ENCODE measurements at regions not wholly inside any gene's neighbourhood (a gene's known extent, or its start where the extent isn't known, plus 50 kb on each side); places are given as distances from the start of the nearest gene placed in this dataset.

GRCh38 chr6:154606457-154606856 lies 96.0 kb upstream of the CNKSR3 start:
- TF ChIP-seq, protein P1, sequence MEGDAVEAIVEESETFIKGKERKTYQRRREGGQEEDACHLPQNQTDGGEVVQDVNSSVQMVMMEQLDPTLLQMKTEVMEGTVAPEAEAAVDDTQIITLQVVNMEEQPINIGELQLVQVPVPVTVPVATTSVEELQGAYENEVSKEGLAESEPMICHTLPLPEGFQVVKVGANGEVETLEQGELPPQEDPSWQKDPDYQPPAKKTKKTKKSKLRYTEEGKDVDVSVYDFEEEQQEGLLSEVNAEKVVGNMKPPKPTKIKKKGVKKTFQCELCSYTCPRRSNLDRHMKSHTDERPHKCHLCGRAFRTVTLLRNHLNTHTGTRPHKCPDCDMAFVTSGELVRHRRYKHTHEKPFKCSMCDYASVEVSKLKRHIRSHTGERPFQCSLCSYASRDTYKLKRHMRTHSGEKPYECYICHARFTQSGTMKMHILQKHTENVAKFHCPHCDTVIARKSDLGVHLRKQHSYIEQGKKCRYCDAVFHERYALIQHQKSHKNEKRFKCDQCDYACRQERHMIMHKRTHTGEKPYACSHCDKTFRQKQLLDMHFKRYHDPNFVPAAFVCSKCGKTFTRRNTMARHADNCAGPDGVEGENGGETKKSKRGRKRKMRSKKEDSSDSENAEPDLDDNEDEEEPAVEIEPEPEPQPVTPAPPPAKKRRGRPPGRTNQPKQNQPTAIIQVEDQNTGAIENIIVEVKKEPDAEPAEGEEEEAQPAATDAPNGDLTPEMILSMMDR (IDR thresholded peaks at IDR 0.05; ENCODE audit: low read length, missing control alignments) = no peak
- DNase-seq (ENCODE audit: low read depth) = peak; percentile 7
- H3K4me3 ChIP-seq (replicated peaks; ENCODE audit: low read depth, low read length) = no peak overlapping the region

GRCh38 chr6:154606860-154607259 lies 96.4 kb upstream of the CNKSR3 start:
- no peak overlapping the region for H3K4me3 ChIP-seq (replicated peaks; ENCODE audit: low read depth, low read length)
- TF ChIP-seq, protein P1 (IDR thresholded peaks at IDR 0.05; ENCODE audit: low read length, missing control alignments) = no peak
- DNase-seq (ENCODE audit: low read depth) = no peak

DNA sequence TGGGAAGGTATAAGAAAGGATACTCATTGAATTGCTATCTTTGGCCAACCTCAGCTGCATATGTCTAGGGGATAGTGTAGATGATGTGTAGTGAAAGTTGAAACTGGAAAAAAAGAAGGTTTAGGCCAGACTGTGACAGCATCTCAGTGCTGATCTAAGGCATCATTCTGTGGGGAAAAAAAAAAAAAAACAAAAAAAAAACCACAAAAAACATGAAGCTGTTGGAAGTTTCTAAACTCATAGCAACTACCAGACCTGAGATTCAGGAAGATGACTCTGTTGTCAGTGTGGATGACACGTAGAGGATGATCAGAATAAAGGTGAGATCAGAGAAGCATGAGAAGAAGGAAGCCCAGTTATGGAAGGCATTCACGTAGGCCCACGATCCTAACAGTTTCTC lies 100.8 kb upstream of the CNKSR3 start:
- TF ChIP-seq, protein P1 (IDR thresholded peaks at IDR 0.05; ENCODE audit: low read length, missing control alignments) = no peak
- DNase-seq (ENCODE audit: low read depth) = no peak
- H3K4me3 ChIP-seq (replicated peaks; ENCODE audit: low read depth, low read length) = no peak overlapping the region

DNA sequence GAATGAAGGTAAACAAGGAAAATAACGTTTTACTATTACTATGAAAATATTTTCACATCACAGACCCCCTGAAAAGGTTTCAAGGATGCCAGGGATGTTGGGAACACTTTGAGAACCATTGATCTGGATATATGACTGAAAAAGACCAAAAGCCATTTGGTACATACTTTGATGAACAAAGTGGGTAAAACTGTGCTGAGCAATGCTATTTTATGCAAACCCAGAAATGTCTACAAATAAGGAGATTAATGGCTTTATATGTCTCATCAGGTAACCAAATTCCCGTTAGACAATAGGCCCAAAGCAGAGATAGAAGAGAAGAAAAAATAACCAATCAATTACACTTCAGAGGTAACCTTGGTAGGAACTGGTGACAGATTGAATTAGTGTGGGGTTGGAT lies 101.4 kb upstream of the CNKSR3 start:
- DNase-seq (ENCODE audit: low read depth) = no peak
- H3K4me3 ChIP-seq (replicated peaks; ENCODE audit: low read depth, low read length) = no peak overlapping the region
- TF ChIP-seq, protein P1 (IDR thresholded peaks at IDR 0.05; ENCODE audit: low read length, missing control alignments) = no peak

GRCh38 chr6:154613137-154613676 lies 102.7 kb upstream of the CNKSR3 start:
- H3K4me3 ChIP-seq (replicated peaks; ENCODE audit: low read depth, low read length) = no peak overlapping the region
- DNase-seq (ENCODE audit: low read depth) = peak; percentile 67
- TF ChIP-seq, protein P1 (IDR thresholded peaks at IDR 0.05; ENCODE audit: low read length, missing control alignments) = no peak

GRCh38 chr6:154614101-154614500 lies 103.6 kb upstream of the CNKSR3 start:
- TF ChIP-seq, protein P1 (IDR thresholded peaks at IDR 0.05; ENCODE audit: low read length, missing control alignments) = no peak
- H3K4me3 ChIP-seq (replicated peaks; ENCODE audit: low read depth, low read length) = no peak overlapping the region
- DNase-seq (ENCODE audit: low read depth) = peak; percentile 37

GRCh38 chr6:154614641-154615040 lies 104.2 kb upstream of the CNKSR3 start:
- DNase-seq (ENCODE audit: low read depth) = no peak
- no peak overlapping the region for H3K4me3 ChIP-seq (replicated peaks; ENCODE audit: low read depth, low read length)
- TF ChIP-seq, protein P1 (IDR thresholded peaks at IDR 0.05; ENCODE audit: low read length, missing control alignments) = no peak
